ENCODE measurements at regions not wholly inside any gene's neighbourhood (a gene's known extent, or its start where the extent isn't known, plus 50 kb on each side); places are given as distances from the start of the nearest gene placed in this dataset.
"Not testable (repeated sequence)": the region's sequence is repeated elsewhere in the genome, so short reads cannot be mapped to it uniquely, and the experiment has no call there.

DNA sequence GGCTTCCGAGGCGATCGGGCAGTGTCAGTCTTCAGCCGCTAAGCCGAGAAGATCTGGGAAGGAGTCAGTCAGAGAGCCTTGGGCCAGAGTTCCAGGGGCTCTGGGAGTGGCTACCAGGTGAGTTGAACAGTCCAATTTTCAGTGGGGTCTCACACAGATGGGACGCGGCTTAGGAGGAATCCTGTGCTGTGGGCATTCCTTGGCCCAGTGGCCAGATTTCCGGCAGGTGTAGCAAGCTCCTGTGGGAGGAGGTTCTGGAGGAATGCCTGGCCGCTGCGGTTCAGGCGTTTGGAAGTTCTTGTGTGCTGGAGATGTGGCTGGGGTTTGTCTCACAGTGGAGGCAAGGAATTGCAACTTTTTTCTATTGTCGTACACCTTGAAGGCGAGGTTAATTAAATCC lies 761.5 kb upstream of the CTNND2 start:
- not testable (repeated sequence) for TF ChIP-seq CTCF (IDR thresholded peaks at IDR 0.05; ENCODE audit: low read depth, low read length, poor library complexity, severe bottlenecking); EZH2phosphoT487 (IDR thresholded peaks at IDR 0.05; ENCODE audit: borderline replicate concordance, low read length)

Data from DOHH2 (cell line).